ENCODE measurements at regions not wholly inside any gene's neighbourhood (a gene's known extent, or its start where the extent isn't known, plus 50 kb on each side); places are given as distances from the start of the nearest gene placed in this dataset.

GRCh38 chr4:24637173-24637572 lies 52.8 kb upstream of the DHX15 start:
- DNase-seq = no peak

- no peak for DNase-seq
Observed at GRCh38 chr4:24638396-24638875, 54.1 kb upstream of the DHX15 start.

GRCh38 chr4:24639714-24640113 lies 55.4 kb upstream of the DHX15 start:
- DNase-seq = no peak

GRCh38 chr4:24640366-24640765 lies 56.0 kb upstream of the DHX15 start:
- no peak for DNase-seq

GRCh38 chr4:24642981-24643547 lies 58.7 kb upstream of the DHX15 start:
- DNase-seq = no peak

GRCh38 chr4:24643774-24644520 lies 59.6 kb upstream of the DHX15 start:
- DNase-seq = no peak

GRCh38 chr4:24644983-24645764 lies 60.8 kb upstream of the DHX15 start:
- no peak for DNase-seq

GRCh38 chr4:24645765-24646550 lies 61.6 kb upstream of the DHX15 start:
- no peak for DNase-seq

- DNase-seq = no peak
Observed at GRCh38 chr4:24646798-24647460, 62.6 kb upstream of the DHX15 start.

- DNase-seq = no peak
Observed at GRCh38 chr4:24650849-24651640, 66.7 kb upstream of the DHX15 start.

GRCh38 chr4:24655326-24655725 lies 71.0 kb upstream of the DHX15 start:
- no peak for DNase-seq

GRCh38 chr4:24655971-24656370 lies 71.6 kb upstream of the DHX15 start:
- no peak for DNase-seq

- DNase-seq = no peak
Observed at GRCh38 chr4:24656906-24657305, 72.6 kb upstream of the DHX15 start.

GRCh38 chr4:24657768-24658617 lies 73.6 kb upstream of the DHX15 start:
- peak; percentile 0 to 14 for DNase-seq

- DNase-seq = no peak
Observed at GRCh38 chr4:24659241-24659961, 75.0 kb upstream of the DHX15 start.

- no peak for DNase-seq
Observed at GRCh38 chr4:24662056-24662455, 77.7 kb upstream of the DHX15 start.

- DNase-seq = no peak
Observed at GRCh38 chr4:24662542-24662941, 78.2 kb upstream of the DHX15 start.

- DNase-seq = no peak
Observed at GRCh38 chr4:24664956-24665355, 80.6 kb upstream of the DHX15 start.

- DNase-seq = no peak
Observed at GRCh38 chr4:24666316-24666715, 82.0 kb upstream of the DHX15 start.

All from activated CD4-positive, alpha-beta T cell treated with anti-CD3 and anti-CD28 coated beads, Interleukin-2, amount 50 U/mL, for 48 hours (primary cell).